B cell (primary cell): ENCODE measurements at regions not wholly inside any gene's neighbourhood (a gene's known extent, or its start where the extent isn't known, plus 50 kb on each side); places are given as distances from the start of the nearest gene placed in this dataset.

Source experiments
- CTCF ChIP-seq: fragments of 200-600 bp; IDR thresholded peaks from one replicate; pipeline ENCODE4 v1.8.0; 2022; ENCODE audit warnings: antibody characterized with exemption, mild to moderate bottlenecking
- EZH2 ChIP-seq: IDR thresholded peaks from 2 replicates; pipeline ENCODE4 v1.6.1; 2012; ENCODE audit warnings: borderline replicate concordance, low read depth, mild to moderate bottlenecking, moderate library complexity, low read length; ENCODE audit not compliant: insufficient read depth, poor library complexity, severe bottlenecking

- TF ChIP-seq EZH2 (no peak), CTCF (no peak)
Observed at GRCh38 chr17:77821114-77821513, 137.4 kb upstream of the TNRC6C start.
